PC-9 (cell line): ENCODE measurements at regions not wholly inside any gene's neighbourhood (a gene's known extent, or its start where the extent isn't known, plus 50 kb on each side); places are given as distances from the start of the nearest gene placed in this dataset.

Experiments used
- CTCF ChIP-seq: fragments of 200-600 bp; sonication (generic); conservative IDR thresholded peaks from 2 replicates; pipeline ENCODE4 v1.6.1; 2017; ENCODE audit warnings: mixed run types, antibody characterized with exemption, mild to moderate bottlenecking, moderate library complexity
- EZH2 ChIP-seq: fragments of 200-600 bp; sonication (generic); IDR thresholded peaks from 2 replicates; pipeline ENCODE4 v1.8.0; 2017; ENCODE audit warnings: antibody characterized with exemption, low read depth

GRCh38 chr4:115515772-115516171 lies 402.4 kb upstream of the NDST4 start:
- TF ChIP-seq CTCF (no peak), EZH2 (no peak)
